ENCODE measurements at regions not wholly inside any gene's neighbourhood (a gene's known extent, or its start where the extent isn't known, plus 50 kb on each side); places are given as distances from the start of the nearest gene placed in this dataset.
A peak's percentile ranks its signal among the peaks of the same experiment; 100 is the strongest.

- Histone ChIP-seq H3K79me2 (ENCODE audit: control insufficient read depth, insufficient read depth, low read length) (no peaks in the 10 kb centered on the region), H3K9ac (ENCODE audit: control insufficient read depth, extremely low read depth, insufficient read depth, low read length) (no peak overlapping the region), H3K9me3 (ENCODE audit: control insufficient read depth, low read depth, low read length) (no peaks in the 10 kb centered on the region), H3K4me2 (ENCODE audit: control insufficient read depth, extremely low read depth, insufficient read depth, low read depth, low read length) (no peak overlapping the region), H3K27ac (ENCODE audit: control insufficient read depth, insufficient read depth, low read length) (no peak overlapping the region), H2AFZ (ENCODE audit: control insufficient read depth, low read length) (no peak overlapping the region), H3K4me1 (ENCODE audit: control insufficient read depth, extremely low read depth, insufficient read depth, low read length) (peaks cover 8% of the 10 kb centered on the region), H3K9me1 (ENCODE audit: control insufficient read depth, extremely low read depth, insufficient read depth, low read length) (no peaks in the 10 kb centered on the region), H3K27me3 (ENCODE audit: control insufficient read depth, extremely low read depth, insufficient read depth, low read length) (no peaks in the 10 kb centered on the region), H3K4me3 (ENCODE audit: control insufficient read depth in 2 of 3, extremely low read depth in 1 of 3, insufficient read depth in 2 of 3, low read depth in 1 of 3, low read length in 3 of 3) (no peak overlapping the region), H4K20me1 (ENCODE audit: control insufficient read depth, extremely low read depth, insufficient read depth, low read length) (no peaks in the 10 kb centered on the region), H3K36me3 (ENCODE audit: control insufficient read depth in 2 of 2, extremely low read depth in 1 of 2, insufficient read depth in 2 of 2, low read length in 2 of 2) (no peaks in the 10 kb centered on the region)
- FAIRE-seq (no peak), DNase-seq (ENCODE audit: low read depth, low spot score) (no peak)
- dilution Hi-C loops (cut with MboI; ENCODE audit: extremely low pct_ligation_motif_present, low sequenced_read_pairs) = no loop called here
- TF ChIP-seq EZH2 (IDR thresholded peaks at IDR 0.05; ENCODE audit: low read length) (no peak), CTCF (optimal IDR thresholded peaks at IDR 0.05 in 1 of 3, IDR thresholded peaks at IDR 0.05 in 1 of 3, conservative IDR thresholded peaks at IDR 0.05 in 1 of 3; ENCODE audit: extremely low read depth in 1 of 3, insufficient read depth in 2 of 3, low read length in 3 of 3) (no peak)
These were observed 173.7 kb upstream of the DAPK1 start for GRCh38 chr9:87323928-87324327.

GRCh38 chr9:87324613-87325194, 173.0 kb upstream of the DAPK1 start:
- H3K27ac ChIP-seq (ENCODE audit: control insufficient read depth, insufficient read depth, low read length) = no peak overlapping the region
- dilution Hi-C loops (cut with MboI; ENCODE audit: extremely low pct_ligation_motif_present, low sequenced_read_pairs) = no loop called here
- no peaks in the 10 kb centered on the region for H3K9me3 ChIP-seq (ENCODE audit: control insufficient read depth, low read depth, low read length)
- no peak overlapping the region for H3K4me3 ChIP-seq (ENCODE audit: control insufficient read depth in 2 of 3, extremely low read depth in 1 of 3, insufficient read depth in 2 of 3, low read depth in 1 of 3, low read length in 3 of 3)
- peaks cover 8% of the 10 kb centered on the region for H3K4me1 ChIP-seq (ENCODE audit: control insufficient read depth, extremely low read depth, insufficient read depth, low read length)
- DNase-seq (ENCODE audit: low read depth, low spot score) (peak; percentile 19), FAIRE-seq (peak; percentile 87)
- H3K36me3 ChIP-seq (ENCODE audit: control insufficient read depth in 2 of 2, extremely low read depth in 1 of 2, insufficient read depth in 2 of 2, low read length in 2 of 2) = no peaks in the 10 kb centered on the region
- no peaks in the 10 kb centered on the region for H3K9me1 ChIP-seq (ENCODE audit: control insufficient read depth, extremely low read depth, insufficient read depth, low read length)
- TF ChIP-seq EZH2 (IDR thresholded peaks at IDR 0.05; ENCODE audit: low read length) (no peak), CTCF (optimal IDR thresholded peaks at IDR 0.05 in 1 of 3, IDR thresholded peaks at IDR 0.05 in 1 of 3, conservative IDR thresholded peaks at IDR 0.05 in 1 of 3; ENCODE audit: extremely low read depth in 1 of 3, insufficient read depth in 2 of 3, low read length in 3 of 3) (peak; percentile 35 to 56 (median 50))
- no peaks in the 10 kb centered on the region for H4K20me1 ChIP-seq (ENCODE audit: control insufficient read depth, extremely low read depth, insufficient read depth, low read length)
- H2AFZ ChIP-seq (ENCODE audit: control insufficient read depth, low read length) = no peak overlapping the region
- no peak overlapping the region for H3K4me2 ChIP-seq (ENCODE audit: control insufficient read depth, extremely low read depth, insufficient read depth, low read depth, low read length)
- H3K79me2 ChIP-seq (ENCODE audit: control insufficient read depth, insufficient read depth, low read length) = no peaks in the 10 kb centered on the region
- H3K27me3 ChIP-seq (ENCODE audit: control insufficient read depth, extremely low read depth, insufficient read depth, low read length) = no peaks in the 10 kb centered on the region
- no peak overlapping the region for H3K9ac ChIP-seq (ENCODE audit: control insufficient read depth, extremely low read depth, insufficient read depth, low read length)
